SHP77 (cell line): ENCODE measurements at regions not wholly inside any gene's neighbourhood (a gene's known extent, or its start where the extent isn't known, plus 50 kb on each side); places are given as distances from the start of the nearest gene placed in this dataset.
A peak's percentile ranks its signal among the peaks of the same experiment; 100 is the strongest.
"Not testable (repeated sequence)": the region's sequence is repeated elsewhere in the genome, so short reads cannot be mapped to it uniquely, and the experiment has no call there.

ENCODE experiments used
- DNase-seq, 2 experiments: peaks; one replicate each; lab custom pipeline; 2025; lab: John Stamatoyannopoulos, UW

- DNase-seq = peak; percentile 93 to 94
Measured at GRCh38 chr2:7377916-7378569, 460.8 kb downstream of the RNF144A start.

GRCh38 chr2:7378591-7378990, 461.4 kb downstream of the RNF144A start:
- DNase-seq = peak; percentile 47 to 49

- no peak for DNase-seq
Measured at GRCh38 chr2:7379799-7380198, 462.6 kb downstream of the RNF144A start.

GRCh38 chr2:7384773-7385349, 467.6 kb downstream of the RNF144A start:
- no peak for DNase-seq

- not testable (repeated sequence) for DNase-seq
Measured at GRCh38 chr2:7390311-7390710, 473.1 kb downstream of the RNF144A start.

- no peak for DNase-seq
Measured at GRCh38 chr2:7392076-7392787, 475.0 kb downstream of the RNF144A start.

GRCh38 chr2:7394195-7394594, 477.0 kb downstream of the RNF144A start:
- no peak for DNase-seq

GRCh38 chr2:7400628-7401027, 483.4 kb downstream of the RNF144A start:
- DNase-seq = no peak

GRCh38 chr2:7403092-7403775, 486.0 kb downstream of the RNF144A start:
- DNase-seq = no peak

GRCh38 chr2:7405861-7406715, 488.9 kb downstream of the RNF144A start:
- no peak for DNase-seq

GRCh38 chr2:7407001-7407400, 489.8 kb downstream of the RNF144A start:
- DNase-seq = no peak

- DNase-seq = no peak
Measured at GRCh38 chr2:7407906-7408680, 490.9 kb downstream of the RNF144A start.

- DNase-seq = no peak
Measured at GRCh38 chr2:7411691-7412090, 494.5 kb downstream of the RNF144A start.

- no peak for DNase-seq
Measured at GRCh38 chr2:7417845-7418742, 500.9 kb downstream of the RNF144A start.

- no peak for DNase-seq
Measured at GRCh38 chr2:7419186-7419585, 502.0 kb downstream of the RNF144A start.

- no peak for DNase-seq
Measured at GRCh38 chr2:7419814-7420311, 502.7 kb downstream of the RNF144A start.

- DNase-seq = no peak
Measured at GRCh38 chr2:7420530-7420929, 503.3 kb downstream of the RNF144A start.

GRCh38 chr2:7424481-7424880, 507.3 kb downstream of the RNF144A start:
- DNase-seq = no peak

GRCh38 chr2:7427293-7428060, 510.3 kb downstream of the RNF144A start:
- DNase-seq = peak; percentile 69 to 87
